ENCODE measurements at regions not wholly inside any gene's neighbourhood (a gene's known extent, or its start where the extent isn't known, plus 50 kb on each side); places are given as distances from the start of the nearest gene placed in this dataset.

GRCh38 chr13:103515410-103515809 lies 449.2 kb upstream of the SLC10A2 start:
- no peak for TF ChIP-seq EZH2 (IDR thresholded peaks at IDR 0.05; ENCODE audit: low read length, unreplicated experiment)
- no peak for TF ChIP-seq CTCF (conservative IDR thresholded peaks at IDR 0.05; ENCODE audit: low read depth, low read length)
- TF ChIP-seq EZH2phosphoT487 (IDR thresholded peaks at IDR 0.05; ENCODE audit: borderline replicate concordance, low read length), result no peak
